Breast epithelium (tissue), 3 donors: ENCODE measurements at regions not wholly inside any gene's neighbourhood (a gene's known extent, or its start where the extent isn't known, plus 50 kb on each side); places are given as distances from the start of the nearest gene placed in this dataset.

Experiments
- CTCF ChIP-seq, 3 donors: fragments of 450-650 bp; IDR thresholded peaks; one replicate each; pipeline ENCODE4 v1.5.1; 2016 to 2017; ENCODE audit warnings: antibody characterized with exemption in 3 of 3, mild to moderate bottlenecking in 3 of 3, moderate library complexity in 3 of 3
- POLR2AphosphoS5 ChIP-seq, 3 donors: sonication (generic); formaldehyde crosslinking; IDR thresholded peaks; one replicate each; pipeline ENCODE4 v1.6.1; 2017; ENCODE audit warnings: antibody characterized with exemption in 3 of 3

- TF ChIP-seq CTCF (IDR thresholded peaks at IDR 0.05): no peak
- no peak for TF ChIP-seq POLR2AphosphoS5 (IDR thresholded peaks at IDR 0.05)
These were observed 359.2 kb upstream of the PKN2 start for GRCh38 chr1:88324899-88325298.
